WERI-Rb-1 (cell line): ENCODE measurements at regions not wholly inside any gene's neighbourhood (a gene's known extent, or its start where the extent isn't known, plus 50 kb on each side); places are given as distances from the start of the nearest gene placed in this dataset.

ENCODE experiments used
- DNase-seq: peaks from one replicate; pipeline ENCODE4 v3.0.0-alpha.2; 2020
- H3K27ac ChIP-seq: fragments of 250-450 bp; sonication (Bioruptor Pico); 2 replicates; pipeline ENCODE4 v1.5.1; 2020; ENCODE audit warnings: mild to moderate bottlenecking, moderate library complexity
- H3K27me3 ChIP-seq: fragments of 250-450 bp; sonication (Bioruptor Pico); 2 replicates; pipeline ENCODE4 v1.5.1; 2021; ENCODE audit warnings: mild to moderate bottlenecking, low read depth, moderate library complexity; ENCODE audit not compliant: insufficient read depth, severe bottlenecking
- H3K36me3 ChIP-seq: fragments of 250-450 bp; sonication (Bioruptor Pico); 2 replicates; pipeline ENCODE4 v1.5.1; 2020; ENCODE audit warnings: mild to moderate bottlenecking, moderate library complexity
- H3K4me3 ChIP-seq: 2 replicates; pipeline ENCODE4 v1.5.1; 2011; ENCODE audit warnings: low read depth, mild to moderate bottlenecking, control low read depth, low read length
- H3K9me3 ChIP-seq: fragments of 250-450 bp; sonication (Bioruptor Pico); 2 replicates; pipeline ENCODE4 v1.5.1; 2021; ENCODE audit warnings: mild to moderate bottlenecking, moderate library complexity; ENCODE audit not compliant: severe bottlenecking
- TF ChIP-seq, protein P1 (sequence below): IDR thresholded peaks from 2 replicates; pipeline ENCODE4 v1.5.1; 2011; ENCODE audit warnings: low read depth, mild to moderate bottlenecking, control low read depth, inconsistent platforms, low read length

DNA sequence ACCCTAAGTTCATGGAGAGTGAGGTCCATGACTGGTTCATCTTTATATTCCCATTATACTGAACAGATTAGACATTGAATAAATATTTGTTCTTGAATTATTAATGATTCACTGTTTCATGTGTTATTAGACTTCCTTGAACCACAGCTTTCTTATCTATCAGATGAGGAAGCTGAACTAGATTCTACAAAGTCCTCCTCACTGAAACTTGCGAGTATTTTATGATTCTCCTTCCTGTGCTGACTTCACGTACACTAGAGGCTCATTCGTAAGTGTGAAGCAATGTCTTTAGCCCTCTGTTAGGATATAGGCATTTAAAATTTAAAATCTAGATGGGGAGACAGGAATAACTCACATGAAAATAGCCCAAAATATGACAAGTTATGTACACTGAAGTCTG is 95.6 kb upstream of the IRF2BP2 start:
- H3K27me3 ChIP-seq: no peaks in the 10 kb centered on the region
- no peak for DNase-seq
- H3K36me3 ChIP-seq: no peaks in the 10 kb centered on the region
- H3K4me3 ChIP-seq: no peak overlapping the region
- H3K27ac ChIP-seq: no peak overlapping the region
- TF ChIP-seq, protein P1, sequence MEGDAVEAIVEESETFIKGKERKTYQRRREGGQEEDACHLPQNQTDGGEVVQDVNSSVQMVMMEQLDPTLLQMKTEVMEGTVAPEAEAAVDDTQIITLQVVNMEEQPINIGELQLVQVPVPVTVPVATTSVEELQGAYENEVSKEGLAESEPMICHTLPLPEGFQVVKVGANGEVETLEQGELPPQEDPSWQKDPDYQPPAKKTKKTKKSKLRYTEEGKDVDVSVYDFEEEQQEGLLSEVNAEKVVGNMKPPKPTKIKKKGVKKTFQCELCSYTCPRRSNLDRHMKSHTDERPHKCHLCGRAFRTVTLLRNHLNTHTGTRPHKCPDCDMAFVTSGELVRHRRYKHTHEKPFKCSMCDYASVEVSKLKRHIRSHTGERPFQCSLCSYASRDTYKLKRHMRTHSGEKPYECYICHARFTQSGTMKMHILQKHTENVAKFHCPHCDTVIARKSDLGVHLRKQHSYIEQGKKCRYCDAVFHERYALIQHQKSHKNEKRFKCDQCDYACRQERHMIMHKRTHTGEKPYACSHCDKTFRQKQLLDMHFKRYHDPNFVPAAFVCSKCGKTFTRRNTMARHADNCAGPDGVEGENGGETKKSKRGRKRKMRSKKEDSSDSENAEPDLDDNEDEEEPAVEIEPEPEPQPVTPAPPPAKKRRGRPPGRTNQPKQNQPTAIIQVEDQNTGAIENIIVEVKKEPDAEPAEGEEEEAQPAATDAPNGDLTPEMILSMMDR: no peak
- peaks cover 8% of the 10 kb centered on the region for H3K9me3 ChIP-seq

DNA sequence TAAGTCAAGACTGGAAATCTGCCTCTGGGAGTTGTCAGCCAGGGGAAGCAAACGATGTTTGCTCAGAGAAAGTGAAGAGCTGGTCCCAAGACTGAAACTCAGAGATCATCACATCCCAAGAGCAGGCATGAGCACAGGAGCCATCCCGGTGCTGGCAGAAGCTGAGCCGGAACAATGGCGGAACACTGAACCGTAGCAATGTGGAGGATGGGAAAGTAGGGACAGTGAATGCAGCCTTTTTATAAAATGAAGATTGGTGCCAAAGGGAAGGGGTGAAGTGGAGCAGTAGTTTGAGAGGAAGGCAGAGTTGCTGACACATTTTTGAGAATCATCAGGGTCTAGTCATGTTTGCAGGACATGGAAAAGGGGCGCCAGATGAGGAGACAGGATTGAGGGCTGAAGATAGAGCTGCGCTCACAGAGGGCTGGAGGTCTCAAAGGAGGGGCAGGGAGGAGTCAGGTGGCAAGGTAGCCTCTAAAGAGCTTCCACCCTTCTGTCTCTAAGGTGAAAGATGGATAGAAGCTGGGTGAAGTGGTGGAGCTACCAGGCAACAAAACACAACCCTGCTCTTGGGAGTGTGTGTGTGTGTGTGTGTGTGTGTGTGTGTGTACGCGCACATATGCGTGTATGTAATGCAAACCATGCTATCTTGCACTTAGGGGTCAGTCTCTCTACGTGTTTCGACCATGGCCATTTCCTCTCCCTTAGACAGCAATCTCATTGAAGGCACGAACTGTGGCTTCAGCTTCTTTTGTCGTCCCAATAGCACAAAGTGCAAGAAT is 94.3 kb upstream of the IRF2BP2 start:
- TF ChIP-seq, protein P1: no peak
- H3K4me3 ChIP-seq: no peak overlapping the region
- H3K9me3 ChIP-seq: peaks cover 8% of the 10 kb centered on the region
- no peaks in the 10 kb centered on the region for H3K27me3 ChIP-seq
- no peaks in the 10 kb centered on the region for H3K36me3 ChIP-seq
- no peak for DNase-seq
- peak overlapping the region; percentile 4 for H3K27ac ChIP-seq

DNA sequence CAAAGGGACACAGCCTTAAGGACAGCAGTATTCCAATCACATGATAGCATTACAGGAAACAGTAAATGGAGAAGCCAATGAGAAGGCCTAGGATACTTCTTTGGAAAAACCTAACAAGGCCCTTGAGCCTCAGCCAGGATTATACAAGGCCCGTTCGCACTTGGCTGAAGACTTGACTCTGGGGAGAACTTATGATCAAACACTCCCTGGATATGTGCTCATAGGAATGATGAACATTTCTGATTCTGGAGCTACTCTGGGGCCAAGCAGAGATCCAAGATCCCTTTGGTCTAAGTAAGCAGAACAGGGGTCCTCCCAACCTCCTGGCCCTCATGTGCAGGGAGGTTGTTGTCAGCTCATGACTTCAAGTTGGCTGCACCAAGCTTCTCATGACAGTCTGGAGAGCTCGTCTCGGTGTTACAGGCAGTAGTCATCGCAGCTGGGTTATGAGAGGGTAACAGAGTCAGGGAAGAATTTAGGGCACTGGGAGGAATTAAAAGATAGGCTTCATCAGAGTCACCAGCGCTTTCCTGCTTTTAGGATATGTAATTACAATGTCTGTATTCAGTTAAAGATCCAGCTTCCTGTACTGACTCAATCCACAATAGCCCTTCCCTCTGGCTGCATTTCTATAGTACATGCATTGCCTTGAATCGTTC is 92.5 kb upstream of the IRF2BP2 start:
- TF ChIP-seq, protein P1: no peak
- no peak for DNase-seq
- Histone ChIP-seq H3K27me3 (no peaks in the 10 kb centered on the region), H3K9me3 (no peaks in the 10 kb centered on the region), H3K4me3 (no peak overlapping the region), H3K27ac (no peak overlapping the region), H3K36me3 (no peaks in the 10 kb centered on the region)

DNA sequence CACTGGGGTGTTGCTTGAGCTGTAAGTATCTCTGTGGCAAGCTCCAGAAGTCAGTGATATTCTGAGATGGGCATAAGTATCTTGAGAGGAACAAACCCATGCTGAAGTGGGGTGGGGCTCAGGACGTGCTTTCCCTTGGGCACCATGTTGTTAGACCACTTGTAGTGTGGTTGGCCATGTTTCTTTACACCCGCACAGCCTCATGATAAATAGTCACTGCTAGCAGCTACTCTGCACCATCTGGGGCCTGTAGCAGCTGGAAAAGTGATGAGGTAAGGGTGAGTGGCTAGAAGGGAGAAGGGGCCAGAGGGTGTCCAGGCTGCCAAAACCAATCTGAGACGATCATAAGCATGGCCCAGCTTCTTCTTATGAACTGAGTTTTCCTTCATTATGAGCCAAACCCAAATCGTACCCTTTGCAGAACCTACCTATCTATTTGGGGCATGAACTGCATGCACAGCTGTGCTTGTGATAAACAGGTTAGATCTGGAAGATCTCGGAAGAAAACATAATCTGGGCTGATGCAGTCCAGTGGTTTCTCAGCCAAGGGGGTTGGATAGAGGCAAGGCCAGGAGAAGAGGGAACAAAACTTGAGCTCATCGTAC is 91.9 kb upstream of the IRF2BP2 start:
- no peak for DNase-seq

DNA sequence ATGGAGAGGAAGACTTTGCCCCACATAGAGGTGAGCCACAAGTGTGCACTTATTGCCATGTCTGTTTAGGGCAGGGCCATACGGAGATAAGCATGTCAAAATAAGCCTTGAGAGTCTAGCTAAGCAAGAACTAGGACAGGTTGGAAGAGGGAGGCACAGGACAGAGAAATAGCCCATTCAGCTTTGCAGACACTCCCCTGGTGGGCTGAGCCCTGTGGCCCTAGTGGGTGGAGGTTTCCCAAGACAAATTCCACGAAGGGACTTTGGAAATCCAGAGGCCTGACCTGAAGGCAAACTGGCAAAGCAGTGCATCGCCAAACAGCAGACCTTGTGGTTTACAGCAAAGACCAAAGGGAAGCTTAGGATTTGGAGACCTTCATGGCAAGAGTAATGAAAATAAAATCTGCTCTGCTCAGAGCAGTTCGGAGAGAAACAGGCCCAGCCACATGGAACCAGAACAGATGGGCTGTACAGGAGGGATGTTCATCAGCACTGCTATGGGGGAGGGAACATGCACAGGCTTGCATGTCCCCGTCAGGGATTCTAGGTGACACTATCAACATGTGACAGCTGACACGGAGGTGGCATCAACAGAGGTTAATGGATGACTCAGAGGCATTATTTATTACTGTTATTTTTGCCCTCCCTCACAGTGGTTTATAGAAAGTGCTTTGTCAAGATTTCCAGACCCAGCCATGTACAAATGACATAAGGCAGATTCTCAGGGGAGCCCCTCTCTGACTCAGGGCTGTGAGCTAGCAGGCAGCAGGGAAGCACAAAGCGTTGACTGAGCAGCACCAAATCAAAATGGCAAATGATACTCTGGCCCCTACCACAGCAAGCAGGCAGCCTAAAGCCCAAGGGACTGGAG is 90.1 kb upstream of the IRF2BP2 start:
- DNase-seq: peak; percentile 97
- TF ChIP-seq, protein P1: no peak
- no peaks in the 10 kb centered on the region for H3K9me3 ChIP-seq
- H3K4me3 ChIP-seq: peak overlapping the region; percentile 4; the same call in 1 of the 2 replicates
- H3K36me3 ChIP-seq: no peaks in the 10 kb centered on the region
- peak overlapping the region; percentile 90 for H3K27ac ChIP-seq
- H3K27me3 ChIP-seq: no peaks in the 10 kb centered on the region

More for the DNA sequence above, 91.9 kb upstream of the IRF2BP2 start:
- Histone ChIP-seq H3K27ac (no peak overlapping the region; the same call in 1 of the 2 replicates), H3K4me3 (no peak overlapping the region), H3K9me3 (no peaks in the 10 kb centered on the region), H3K36me3 (no peaks in the 10 kb centered on the region), H3K27me3 (no peaks in the 10 kb centered on the region)
- TF ChIP-seq, protein P1: no peak
